CD4-positive, alpha-beta T cell treated with Interferon alpha-2 for 1 hour (primary cell): ENCODE measurements at regions not wholly inside any gene's neighbourhood (a gene's known extent, or its start where the extent isn't known, plus 50 kb on each side); places are given as distances from the start of the nearest gene placed in this dataset.
"Not testable (repeated sequence)": the region's sequence is repeated elsewhere in the genome, so short reads cannot be mapped to it uniquely, and the experiment has no call there.

Experiments used
- DNase-seq, 2 donors: peaks; one replicate each; pipeline ENCODE4 v3.0.0-alpha.2; 2020 to 2022

GRCh38 chr21:14753466-14754258 is 207.5 kb upstream of the SAMSN1 start:
- DNase-seq: no peak

DNA sequence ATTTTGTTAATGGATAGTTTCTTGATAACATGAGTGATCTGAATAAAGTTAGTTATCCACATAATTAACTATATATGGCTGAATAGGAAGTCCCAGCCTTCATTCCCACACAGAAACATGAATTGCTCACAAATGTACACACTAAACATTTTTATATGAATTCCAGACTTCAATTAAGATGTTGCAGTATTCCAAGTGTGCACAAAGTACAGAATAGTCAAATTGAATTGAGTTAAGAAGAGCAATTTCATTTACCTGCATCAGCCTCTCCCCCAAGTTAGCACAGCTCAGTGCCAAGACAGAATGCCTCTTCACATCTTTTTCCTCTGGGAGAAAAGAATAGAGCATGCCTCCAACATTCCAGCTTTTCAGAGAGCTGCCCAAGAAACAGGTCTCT is 207.0 kb upstream of the SAMSN1 start:
- no peak for DNase-seq

- DNase-seq: no peak
Measured at GRCh38 chr21:14752345-14752909, 206.3 kb upstream of the SAMSN1 start.

DNA sequence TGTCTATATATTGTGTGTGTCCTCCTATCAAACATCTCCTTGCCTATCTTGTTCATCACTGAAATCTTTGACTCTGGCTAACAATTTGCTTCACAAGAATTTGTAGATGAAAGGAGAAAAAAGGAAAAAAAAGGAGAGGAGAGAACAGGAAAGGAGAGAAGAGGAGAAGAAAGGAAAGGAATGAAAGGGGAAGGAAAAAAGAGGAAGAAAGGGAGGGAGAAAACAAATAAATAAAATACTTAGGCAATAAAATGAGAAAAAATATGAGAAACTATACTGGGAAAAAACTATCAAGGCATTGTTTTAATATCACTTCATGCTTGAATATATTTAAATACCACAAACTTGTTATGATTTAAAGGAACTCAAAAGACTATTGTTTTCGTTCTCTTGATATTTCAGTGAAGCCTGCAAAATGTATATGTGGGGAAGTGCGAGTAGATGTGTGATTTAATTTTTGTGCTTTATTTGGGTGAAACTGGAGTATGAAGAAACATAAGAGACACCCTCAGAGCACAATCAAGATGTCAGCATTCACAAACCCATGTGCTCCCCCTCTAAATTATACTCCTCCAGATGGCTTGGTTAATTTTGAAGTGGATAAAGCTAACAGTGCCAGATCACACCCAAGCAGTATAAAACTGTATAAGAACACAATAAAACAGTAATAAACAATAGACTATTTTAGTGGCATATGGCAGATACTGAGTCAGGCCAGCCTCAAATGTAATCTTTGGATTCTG is 205.7 kb upstream of the SAMSN1 start:
- no peak for DNase-seq

DNA sequence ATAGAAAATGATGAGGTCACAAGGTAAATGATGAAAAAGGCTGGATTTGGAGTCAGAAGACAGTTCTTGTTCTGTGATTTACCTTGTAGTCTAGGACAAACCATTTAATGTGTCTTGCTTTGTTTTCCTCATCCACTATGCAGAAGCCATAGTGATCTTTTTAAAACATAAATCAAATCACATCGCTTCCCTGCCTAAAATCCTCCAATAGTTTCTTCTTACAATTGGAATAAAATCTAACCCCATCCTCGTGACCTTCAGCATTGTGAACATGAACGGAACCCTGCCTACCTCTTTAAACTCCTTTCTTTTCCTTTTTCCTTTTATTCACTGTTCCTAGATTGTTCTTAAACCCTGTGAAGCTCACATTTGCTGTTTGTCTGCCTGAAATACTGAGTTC is 204.9 kb upstream of the SAMSN1 start:
- DNase-seq: no peak

DNA sequence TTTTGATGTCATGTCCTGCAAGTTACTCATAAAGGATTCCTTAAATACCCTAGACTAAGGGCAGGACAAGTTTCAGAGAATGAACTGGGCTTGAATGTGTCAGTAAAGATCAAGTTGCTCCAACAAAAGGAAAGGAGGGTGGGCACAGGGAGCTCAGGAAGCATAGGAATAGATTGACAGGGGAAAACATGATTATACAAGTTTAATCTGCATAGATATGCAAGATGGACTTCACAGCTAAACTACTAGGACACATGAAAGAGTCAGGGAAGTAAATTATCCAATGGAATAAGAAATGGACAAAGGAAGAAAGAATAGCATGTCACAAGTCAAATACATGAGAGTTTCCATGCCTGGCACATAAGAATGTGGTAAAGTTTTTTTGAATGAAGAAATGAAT is 203.9 kb upstream of the SAMSN1 start:
- no peak for DNase-seq

DNA sequence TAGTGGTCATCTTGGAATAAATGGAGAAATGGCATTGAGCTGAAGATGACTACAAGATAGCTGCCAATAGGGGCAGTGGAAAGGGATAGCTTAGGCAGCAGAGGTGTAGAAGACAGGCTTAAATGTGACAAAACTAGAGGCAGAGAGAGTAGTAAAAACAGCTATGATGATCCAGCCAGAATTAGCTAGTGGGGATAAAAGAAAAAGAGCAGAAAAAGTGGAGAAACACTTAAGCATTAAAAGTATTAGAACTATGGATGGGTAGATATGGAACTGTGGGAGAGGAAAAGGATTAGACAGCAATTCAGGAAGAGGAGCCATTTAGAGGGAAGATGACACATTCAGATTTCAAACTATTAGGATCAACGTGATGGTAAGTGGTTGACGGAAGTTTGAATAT is 202.5 kb upstream of the SAMSN1 start:
- no peak for DNase-seq

GRCh38 chr21:14744368-14744767 is 198.3 kb upstream of the SAMSN1 start:
- no peak for DNase-seq

GRCh38 chr21:14742119-14742518 is 196.0 kb upstream of the SAMSN1 start:
- DNase-seq: no peak

GRCh38 chr21:14741256-14741655 is 195.1 kb upstream of the SAMSN1 start:
- no peak for DNase-seq

DNA sequence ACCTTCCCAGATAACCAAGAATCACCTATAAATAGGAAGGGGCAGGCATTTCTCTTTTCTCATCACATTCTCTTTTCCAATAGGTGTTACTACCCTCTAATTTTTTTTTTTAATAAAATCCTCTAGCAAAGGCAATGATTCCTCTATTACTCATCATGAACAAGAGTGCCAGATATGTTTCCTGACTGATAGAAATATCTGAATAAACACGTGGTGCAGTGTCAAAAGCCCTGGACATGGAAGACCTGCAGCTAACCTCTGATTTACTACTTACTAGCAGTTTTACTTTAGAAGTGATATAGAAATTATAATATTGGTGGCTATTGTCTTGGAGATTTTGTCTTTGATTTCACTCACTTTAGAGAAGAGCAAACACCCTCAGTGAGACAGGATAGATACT is 194.6 kb upstream of the SAMSN1 start:
- DNase-seq: no peak

DNA sequence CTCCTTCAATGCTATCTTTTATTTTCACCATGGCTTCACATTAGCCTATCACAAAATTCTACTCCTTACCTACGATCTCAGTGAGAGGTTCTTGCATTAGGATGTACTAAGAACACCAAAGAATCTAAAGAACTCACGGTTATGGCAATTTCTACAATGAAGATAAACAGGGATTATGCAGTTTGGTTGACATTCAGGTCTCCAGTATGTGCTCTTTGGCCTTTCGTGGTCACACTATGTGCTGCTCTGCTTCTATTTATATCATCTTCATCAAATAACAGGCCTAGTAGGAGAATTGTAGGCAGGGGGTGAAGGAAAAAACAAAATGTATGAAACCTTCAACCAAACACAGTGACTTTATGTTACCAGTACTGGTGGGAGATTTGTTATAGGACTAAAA is 194.0 kb upstream of the SAMSN1 start:
- DNase-seq: no peak

DNA sequence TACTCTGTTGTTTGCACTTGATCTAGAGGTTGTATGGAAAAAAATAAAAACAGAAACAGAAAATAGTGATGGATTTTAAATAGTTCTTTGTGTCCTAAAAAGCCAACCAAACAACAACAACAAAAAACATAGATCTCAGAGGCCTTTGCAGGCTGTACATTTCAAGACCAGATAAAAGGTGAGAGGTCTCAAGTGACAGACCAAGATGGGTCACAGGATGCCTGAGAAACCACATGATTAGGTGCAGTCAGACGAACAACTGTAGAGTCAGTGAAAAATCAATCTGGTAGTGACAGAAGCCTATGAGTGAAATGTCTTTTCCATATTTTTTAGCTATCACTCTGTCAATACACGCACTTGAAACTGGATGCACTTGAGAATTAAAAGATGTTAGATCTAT is 193.5 kb upstream of the SAMSN1 start:
- no peak for DNase-seq

GRCh38 chr21:14738576-14738975 is 192.5 kb upstream of the SAMSN1 start:
- not testable (repeated sequence) for DNase-seq

- peak; percentile 60 to 82 for DNase-seq
Measured at GRCh38 chr21:14737922-14738321, 191.8 kb upstream of the SAMSN1 start.

GRCh38 chr21:14737284-14737691 is 191.2 kb upstream of the SAMSN1 start:
- DNase-seq: no peak

GRCh38 chr21:14736672-14737071 is 190.6 kb upstream of the SAMSN1 start:
- DNase-seq: no peak

DNA sequence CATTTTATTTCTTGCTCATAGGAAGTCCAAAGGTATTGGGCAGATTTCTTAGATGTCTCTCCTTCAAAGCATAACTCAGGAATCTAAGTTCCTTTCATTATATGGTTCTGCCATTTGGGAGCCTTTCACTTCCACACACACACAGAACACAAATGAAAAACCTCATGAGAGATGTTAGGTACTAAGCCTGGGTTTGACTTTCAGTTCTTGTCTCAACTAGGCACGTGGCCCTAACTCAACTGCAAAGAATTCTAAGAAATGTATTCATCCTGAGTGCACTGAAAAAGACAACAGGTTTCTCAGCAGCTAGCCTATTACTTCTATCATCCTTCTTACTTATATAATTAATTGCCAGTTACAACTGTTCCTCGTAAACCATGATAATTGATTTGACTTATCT is 190.0 kb upstream of the SAMSN1 start:
- DNase-seq: no peak

GRCh38 chr21:14734833-14735232 is 188.7 kb upstream of the SAMSN1 start:
- DNase-seq: no peak

DNA sequence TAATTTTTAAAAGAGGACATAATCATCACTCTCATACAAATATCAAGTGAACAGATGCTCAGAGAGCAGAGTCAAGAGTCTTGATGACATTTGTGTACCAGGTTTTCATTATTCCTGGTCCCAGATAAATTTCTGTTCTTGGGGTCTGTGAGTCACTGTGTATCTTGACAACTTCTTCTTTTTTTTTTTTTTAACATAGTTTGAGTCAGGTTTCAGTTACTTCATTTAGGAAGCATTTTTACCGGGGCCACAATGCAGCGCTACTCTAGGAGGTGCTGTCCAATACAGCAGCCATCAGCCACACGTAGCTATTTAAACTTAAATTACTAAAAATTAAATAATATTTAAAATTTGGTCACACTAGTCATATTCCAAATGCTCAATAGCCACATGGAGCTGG is 188.1 kb upstream of the SAMSN1 start:
- DNase-seq: peak in 1 of 2 donors; percentile 12

- DNase-seq: no peak
Measured at GRCh38 chr21:14725219-14725618, 179.1 kb upstream of the SAMSN1 start.

DNA sequence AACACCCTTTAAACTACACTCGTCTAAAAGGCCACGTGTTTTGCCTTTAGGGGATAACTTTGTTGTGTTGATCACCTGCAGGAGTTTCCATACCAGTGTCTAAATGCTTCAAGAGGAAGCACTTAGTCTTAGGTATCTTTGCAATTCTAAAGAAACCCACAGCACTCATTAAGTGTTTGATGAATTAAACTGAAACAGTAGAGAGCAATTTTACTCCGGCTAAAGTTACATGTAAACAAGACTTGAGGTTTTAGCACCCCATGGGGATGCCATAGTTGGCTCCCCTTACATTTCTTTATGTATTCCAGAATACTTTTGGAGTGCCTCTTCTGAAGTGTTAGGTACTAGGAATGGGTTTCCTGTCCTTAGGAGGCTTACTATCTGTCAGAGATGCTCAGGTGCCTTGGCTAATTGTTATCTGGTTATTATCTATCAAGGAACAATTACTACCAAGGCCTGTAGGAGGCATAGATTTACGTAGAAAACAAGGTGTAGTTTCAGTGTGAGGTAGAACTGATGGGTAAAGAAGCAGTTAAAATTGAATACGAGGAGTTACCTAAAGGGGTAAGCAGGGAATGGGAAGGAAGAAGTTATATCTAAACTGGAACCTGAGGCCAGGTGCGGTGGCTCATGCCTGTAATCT is 176.8 kb upstream of the SAMSN1 start:
- DNase-seq: no peak

- no peak for DNase-seq
Measured at GRCh38 chr21:14720237-14720636, 174.1 kb upstream of the SAMSN1 start.

- DNase-seq: no peak
Measured at GRCh38 chr21:14718951-14719350, 172.8 kb upstream of the SAMSN1 start.
